IPS DF 6.9 (cell line): ENCODE measurements at regions not wholly inside any gene's neighbourhood (a gene's known extent, or its start where the extent isn't known, plus 50 kb on each side); places are given as distances from the start of the nearest gene placed in this dataset.

Experiments
- DNase-seq: peaks from one replicate; pipeline ENCODE4 v3.0.0-alpha.2; 2013; ENCODE audit warnings: low read depth, low spot score
- H3K27ac ChIP-seq: one replicate; pipeline ENCODE4 v1.5.1; 2013; ENCODE audit warnings: low read length, control low read depth
- H3K27me3 ChIP-seq: 2 replicates; pipeline ENCODE4 v1.6.1; 2013; ENCODE audit warnings: mild to moderate bottlenecking, low read length; ENCODE audit not compliant: control insufficient read depth, insufficient read depth
- H3K36me3 ChIP-seq: 2 replicates; pipeline ENCODE4 v1.6.1; 2013; ENCODE audit warnings: low read length; ENCODE audit not compliant: control insufficient read depth, insufficient read depth
- H3K4me1 ChIP-seq: 2 replicates; pipeline ENCODE4 v1.6.1; 2013; ENCODE audit warnings: low read length; ENCODE audit not compliant: control insufficient read depth, insufficient read depth
- H3K4me3 ChIP-seq: 2 replicates; pipeline ENCODE4 v1.5.1; 2013; ENCODE audit warnings: mild to moderate bottlenecking, low read length
- H3K9me3 ChIP-seq: 2 replicates; pipeline ENCODE4 v1.6.1; 2013; ENCODE audit warnings: low read length, inconsistent platforms; ENCODE audit not compliant: control insufficient read depth, insufficient read depth
- WGBS: extraction: QIAGEN DNeasy Blood & Tissue Kit; methylation state at CpG from one replicate; pipeline ENCODE4 v1.1.7; 2013; ENCODE audit warnings: mixed read lengths, missing lambda C conversion rate; ENCODE audit not compliant: insufficient read length, insufficient coverage; 5-methylcytosine and 5-hydroxymethylcytosine counted together

DNA sequence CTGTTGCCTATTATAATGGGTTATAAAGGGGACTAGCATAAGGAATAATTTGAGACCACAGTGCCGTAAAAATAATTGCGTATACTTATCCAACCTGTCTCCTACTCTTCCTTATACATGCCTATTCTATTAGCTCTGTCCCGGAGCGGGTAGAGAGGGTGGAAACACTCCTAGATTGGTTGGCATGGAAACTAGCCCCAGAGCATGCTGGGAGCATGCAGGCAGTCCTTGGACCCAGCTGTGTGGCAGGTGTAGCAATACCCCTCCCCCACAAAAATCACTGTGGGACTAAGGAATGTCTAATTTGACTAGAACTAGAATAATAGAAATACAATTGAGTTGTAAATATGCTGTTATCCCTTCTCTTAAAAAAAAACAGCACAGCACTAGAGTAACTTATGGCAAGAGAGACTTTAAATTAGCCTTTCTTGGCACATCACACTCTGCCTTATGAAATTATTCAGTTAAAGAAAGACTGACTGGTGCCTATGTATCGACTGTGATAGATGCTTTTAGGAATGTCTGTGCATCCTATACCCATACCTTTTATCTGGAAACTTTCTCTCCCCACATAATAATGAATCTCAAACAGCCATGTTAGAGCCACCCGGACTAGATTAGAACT, 244.0 kb upstream of the DAAM1 start:
- H3K36me3 ChIP-seq, result no peaks in the 10 kb centered on the region
- no peak overlapping the region for H3K27ac ChIP-seq
- H3K9me3 ChIP-seq, result no peaks in the 10 kb centered on the region
- H3K4me3 ChIP-seq, result no peak overlapping the region
- DNase-seq, result no peak
- H3K4me1 ChIP-seq, result no peaks in the 10 kb centered on the region; the same call in 1 of the 2 replicates
- WGBS, result no CpG with 5 or more reads among the region's 6 CpGs
- no peaks in the 10 kb centered on the region for H3K27me3 ChIP-seq

DNA sequence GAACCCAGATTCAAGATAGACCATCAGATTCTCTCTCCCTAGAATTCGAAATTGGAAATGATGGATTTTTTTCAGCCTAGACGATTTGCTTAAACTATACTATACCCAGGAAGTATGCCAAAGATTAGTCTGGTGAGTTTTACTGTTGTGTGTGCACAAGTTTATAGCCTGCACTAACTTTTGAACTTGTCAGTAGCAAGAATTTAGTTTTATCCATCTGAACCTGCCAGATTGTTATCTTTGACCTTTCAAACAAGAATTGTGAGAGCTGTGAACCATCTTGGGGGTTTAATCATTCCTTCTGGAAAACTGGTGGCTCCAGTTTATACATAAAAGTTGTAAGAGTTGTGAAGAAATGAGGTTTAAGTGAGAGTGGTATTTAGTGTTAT, 243.5 kb upstream of the DAAM1 start:
- Histone ChIP-seq H3K4me3 (no peak overlapping the region), H3K27ac (no peak overlapping the region), H3K36me3 (no peaks in the 10 kb centered on the region), H3K9me3 (no peaks in the 10 kb centered on the region), H3K27me3 (no peaks in the 10 kb centered on the region), H3K4me1 (no peaks in the 10 kb centered on the region; the same call in 1 of the 2 replicates)
- DNase-seq, result no peak
- WGBS, result no CpG with 5 or more reads among the region's 2 CpGs

GRCh38 chr14:58946431-58946830, 242.0 kb upstream of the DAAM1 start:
- no peak for DNase-seq
- no peaks in the 10 kb centered on the region for H3K36me3 ChIP-seq
- no peaks in the 10 kb centered on the region for H3K27me3 ChIP-seq
- no peak overlapping the region for H3K4me3 ChIP-seq
- WGBS, result no CpG with 5 or more reads among the region's 1 CpG
- H3K27ac ChIP-seq, result no peak overlapping the region
- no peaks in the 10 kb centered on the region for H3K9me3 ChIP-seq
- H3K4me1 ChIP-seq, result no peaks in the 10 kb centered on the region; the same call in 1 of the 2 replicates

DNA sequence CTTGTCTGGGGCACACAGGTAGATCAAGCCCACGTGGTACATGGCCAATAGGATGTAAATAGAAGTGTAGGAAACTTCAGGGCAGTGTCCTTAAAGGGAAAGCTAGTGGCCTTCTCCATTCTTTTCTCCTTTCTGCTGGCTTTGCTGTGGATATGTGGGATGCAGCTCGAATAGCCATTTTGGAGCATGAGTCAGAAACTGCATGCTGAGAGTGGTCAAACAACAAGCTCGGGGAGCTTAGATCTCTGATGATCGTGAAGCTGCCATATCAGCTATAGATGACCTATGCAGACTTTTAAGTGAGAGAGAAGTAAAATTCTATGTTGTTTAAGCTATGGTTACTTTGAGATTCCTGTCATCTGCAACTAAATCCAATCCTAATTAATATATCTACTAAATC, 241.3 kb upstream of the DAAM1 start:
- no peak overlapping the region for H3K27ac ChIP-seq
- H3K4me3 ChIP-seq, result no peak overlapping the region
- DNase-seq, result no peak
- no peaks in the 10 kb centered on the region for H3K27me3 ChIP-seq
- no CpG with 5 or more reads among the region's 4 CpGs for WGBS
- H3K9me3 ChIP-seq, result no peaks in the 10 kb centered on the region
- H3K36me3 ChIP-seq, result no peaks in the 10 kb centered on the region
- H3K4me1 ChIP-seq, result no peaks in the 10 kb centered on the region; the same call in 1 of the 2 replicates

GRCh38 chr14:58947814-58948445, 240.5 kb upstream of the DAAM1 start:
- no peak overlapping the region for H3K27ac ChIP-seq
- no peaks in the 10 kb centered on the region for H3K9me3 ChIP-seq
- no peaks in the 10 kb centered on the region for H3K27me3 ChIP-seq
- no peak for DNase-seq
- no peaks in the 10 kb centered on the region for H3K36me3 ChIP-seq
- no CpG with 5 or more reads among the region's 4 CpGs for whole genome bisulfite sequencing
- no peaks in the 10 kb centered on the region; the same call in 1 of the 2 replicates for H3K4me1 ChIP-seq
- no peak overlapping the region for H3K4me3 ChIP-seq

- H3K36me3 ChIP-seq, result no peaks in the 10 kb centered on the region
- no peaks in the 10 kb centered on the region for H3K4me1 ChIP-seq
- no peak for DNase-seq
- no peaks in the 10 kb centered on the region for H3K27me3 ChIP-seq
- H3K4me3 ChIP-seq, result no peak overlapping the region
- no peak overlapping the region for H3K27ac ChIP-seq
- no CpG with 5 or more reads among the region's 1 CpG for WGBS
- no peaks in the 10 kb centered on the region for H3K9me3 ChIP-seq
Measured at GRCh38 chr14:58950555-58950954, 237.9 kb upstream of the DAAM1 start.

GRCh38 chr14:58951143-58951542, 237.3 kb upstream of the DAAM1 start:
- Histone ChIP-seq H3K27ac (no peak overlapping the region), H3K9me3 (no peaks in the 10 kb centered on the region), H3K4me1 (no peaks in the 10 kb centered on the region), H3K4me3 (no peak overlapping the region), H3K36me3 (no peaks in the 10 kb centered on the region), H3K27me3 (no peaks in the 10 kb centered on the region)
- no CpG with 5 or more reads among the region's 2 CpGs for WGBS
- DNase-seq, result no peak

GRCh38 chr14:58954052-58954451, 234.4 kb upstream of the DAAM1 start:
- no peaks in the 10 kb centered on the region for H3K36me3 ChIP-seq
- H3K4me3 ChIP-seq, result no peak overlapping the region
- WGBS, result no CpG with 5 or more reads among the region's 1 CpG
- no peaks in the 10 kb centered on the region for H3K4me1 ChIP-seq
- DNase-seq, result no peak
- no peaks in the 10 kb centered on the region for H3K27me3 ChIP-seq
- H3K9me3 ChIP-seq, result no peaks in the 10 kb centered on the region
- H3K27ac ChIP-seq, result no peak overlapping the region

DNA sequence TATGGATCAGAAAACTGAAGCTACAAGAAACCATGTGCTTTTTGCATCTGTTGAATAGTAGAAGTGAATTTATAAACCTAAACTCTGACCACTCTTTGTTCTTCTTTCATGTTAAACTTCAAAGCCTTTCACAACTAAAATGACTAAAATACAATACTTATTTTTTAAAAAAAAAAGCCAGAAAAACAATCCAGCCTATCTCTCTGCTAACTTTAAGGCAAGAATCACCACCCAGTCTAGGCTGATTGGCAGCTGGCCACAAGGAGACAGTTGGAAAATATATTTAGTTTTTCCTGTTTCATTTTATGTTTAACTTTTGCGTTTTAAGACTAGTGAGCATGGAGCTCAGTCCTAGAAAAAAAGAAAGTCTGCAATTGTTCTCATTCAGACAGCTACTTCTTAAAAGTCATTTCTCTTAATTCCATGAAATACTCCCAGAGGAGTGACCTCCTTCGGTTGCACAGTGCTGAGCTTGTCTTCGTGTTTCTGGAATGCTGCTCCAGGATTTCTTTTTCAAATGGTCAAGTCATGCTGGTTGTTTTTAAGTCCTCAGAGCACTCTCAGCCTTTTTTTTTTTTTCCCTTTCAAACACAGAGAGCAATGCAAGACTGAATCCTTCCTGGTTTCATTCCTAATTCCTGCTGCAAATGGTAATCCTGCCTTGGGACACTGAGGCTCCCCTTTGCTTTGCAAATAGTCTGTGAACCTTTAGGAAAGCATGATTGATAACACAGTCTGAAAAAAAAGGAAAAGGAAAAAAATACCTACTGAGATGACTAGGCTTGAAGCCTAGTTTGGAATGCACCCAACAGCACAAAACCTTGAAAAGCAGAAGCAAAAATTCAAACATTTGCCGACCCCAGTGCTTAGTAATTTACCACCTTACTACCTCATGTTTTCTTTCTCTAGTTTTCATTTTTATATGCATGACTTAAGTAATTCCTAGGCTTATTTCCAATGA, 233.3 kb upstream of the DAAM1 start:
- Histone ChIP-seq H3K4me1 (no peaks in the 10 kb centered on the region), H3K27me3 (no peaks in the 10 kb centered on the region), H3K36me3 (no peaks in the 10 kb centered on the region), H3K4me3 (no peak overlapping the region), H3K9me3 (no peaks in the 10 kb centered on the region), H3K27ac (no peak overlapping the region)
- DNase-seq, result no peak
- no CpG with 5 or more reads among the region's 4 CpGs for WGBS

GRCh38 chr14:58961045-58961731, 227.3 kb upstream of the DAAM1 start:
- DNase-seq, result no peak
- Histone ChIP-seq H3K4me3 (no peak overlapping the region), H3K4me1 (no peaks in the 10 kb centered on the region), H3K9me3 (no peaks in the 10 kb centered on the region), H3K27ac (no peak overlapping the region), H3K27me3 (no peaks in the 10 kb centered on the region), H3K36me3 (no peaks in the 10 kb centered on the region)
- no CpG with 5 or more reads among the region's 6 CpGs for WGBS
